MG63 (cell line): ENCODE measurements at regions not wholly inside any gene's neighbourhood (a gene's known extent, or its start where the extent isn't known, plus 50 kb on each side); places are given as distances from the start of the nearest gene placed in this dataset.

ENCODE experiments used
- DNase-seq: peaks from one replicate; pipeline ENCODE4 v3.0.0-alpha.2; 2020
- H3K27me3 ChIP-seq: fragments of 250-450 bp; sonication (Bioruptor Pico); 2 replicates; pipeline ENCODE4 v1.5.1; 2020; ENCODE audit warnings: mild to moderate bottlenecking, moderate library complexity
- H3K36me3 ChIP-seq: fragments of 250-450 bp; sonication (Bioruptor Pico); 2 replicates; pipeline ENCODE4 v1.5.1; 2020; ENCODE audit warnings: mild to moderate bottlenecking, moderate library complexity
- H3K4me3 ChIP-seq: fragments of 250-450 bp; sonication (Bioruptor Pico); 2 replicates; pipeline ENCODE4 v1.5.1; 2020; ENCODE audit warnings: mild to moderate bottlenecking, moderate library complexity
- H3K9me3 ChIP-seq: fragments of 250-450 bp; sonication (Bioruptor Pico); 2 replicates; pipeline ENCODE4 v1.5.1; 2020; ENCODE audit warnings: mild to moderate bottlenecking, moderate library complexity

- no peaks in the 10 kb centered on the region for H3K36me3 ChIP-seq
- DNase-seq: no peak
- no peak overlapping the region for H3K4me3 ChIP-seq
- H3K27me3 ChIP-seq: no peaks in the 10 kb centered on the region
- H3K9me3 ChIP-seq: peaks cover 6% of the 10 kb centered on the region
These were observed 148.7 kb downstream of the SLC16A9 start for GRCh38 chr10:59560990-59561389.

DNA sequence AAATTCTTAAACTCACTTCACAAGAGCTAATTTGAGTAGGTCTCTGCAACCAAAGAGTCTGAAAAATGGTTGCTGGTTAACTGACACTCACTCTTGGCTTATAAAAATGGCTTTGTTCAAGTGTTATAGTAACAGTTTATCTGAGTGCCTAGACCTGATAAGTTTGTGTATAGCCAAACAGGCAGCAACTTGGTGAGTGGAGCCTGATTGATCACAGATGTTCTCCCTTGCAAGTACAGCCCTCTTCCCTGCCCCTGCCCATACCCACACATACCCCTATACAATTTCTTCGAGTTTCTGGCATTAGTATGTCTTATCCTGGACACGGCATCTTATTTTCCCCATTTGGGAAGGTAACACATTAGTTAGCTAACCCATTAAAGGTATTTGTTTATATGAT, 149.5 kb downstream of the SLC16A9 start:
- Histone ChIP-seq H3K27me3 (no peaks in the 10 kb centered on the region), H3K9me3 (peaks cover 4% of the 10 kb centered on the region; the same call in 1 of the 2 replicates)
- DNase-seq: no peak

DNA sequence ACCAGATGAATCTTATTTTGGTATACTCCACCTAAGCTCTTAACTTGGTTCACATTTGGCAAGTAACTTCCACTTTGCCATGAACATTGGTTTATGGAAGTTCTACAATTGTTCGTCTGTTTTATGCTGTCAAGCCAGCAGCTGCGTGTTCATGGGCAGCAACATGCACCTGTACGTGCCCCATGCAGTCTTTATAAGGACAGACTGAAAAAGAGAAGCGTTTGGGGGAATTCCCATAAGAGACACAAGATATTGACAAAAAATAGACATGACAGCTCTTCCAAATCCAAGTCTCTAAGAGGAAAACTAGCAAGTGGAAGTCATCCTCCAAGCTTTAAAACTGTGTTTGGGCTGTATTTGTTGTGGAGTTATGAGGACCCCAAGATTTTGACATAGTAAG, 151.6 kb downstream of the SLC16A9 start:
- no peak for DNase-seq
- peaks cover 4% of the 10 kb centered on the region; the same call in 1 of the 2 replicates for H3K9me3 ChIP-seq
- H3K4me3 ChIP-seq: no peak overlapping the region
- H3K27me3 ChIP-seq: no peaks in the 10 kb centered on the region
- no peaks in the 10 kb centered on the region for H3K36me3 ChIP-seq

More for the DNA sequence above, 149.5 kb downstream of the SLC16A9 start:
- Histone ChIP-seq H3K4me3 (no peak overlapping the region), H3K36me3 (no peaks in the 10 kb centered on the region)

GRCh38 chr10:59557642-59558041, 152.0 kb downstream of the SLC16A9 start:
- H3K4me3 ChIP-seq: no peak overlapping the region
- H3K9me3 ChIP-seq: peaks cover 4% of the 10 kb centered on the region; the same call in 1 of the 2 replicates
- DNase-seq: no peak
- no peaks in the 10 kb centered on the region for H3K27me3 ChIP-seq
- no peaks in the 10 kb centered on the region for H3K36me3 ChIP-seq

GRCh38 chr10:59557052-59557451, 152.6 kb downstream of the SLC16A9 start:
- DNase-seq: no peak
- no peak overlapping the region for H3K4me3 ChIP-seq
- no peaks in the 10 kb centered on the region for H3K36me3 ChIP-seq
- H3K27me3 ChIP-seq: no peaks in the 10 kb centered on the region
- H3K9me3 ChIP-seq: peaks cover 4% of the 10 kb centered on the region; the same call in 1 of the 2 replicates

GRCh38 chr10:59553162-59553900, 156.3 kb downstream of the SLC16A9 start:
- DNase-seq: peak; percentile 22
- Histone ChIP-seq H3K36me3 (no peaks in the 10 kb centered on the region), H3K9me3 (no peaks in the 10 kb centered on the region), H3K4me3 (no peak overlapping the region), H3K27me3 (no peaks in the 10 kb centered on the region)

DNA sequence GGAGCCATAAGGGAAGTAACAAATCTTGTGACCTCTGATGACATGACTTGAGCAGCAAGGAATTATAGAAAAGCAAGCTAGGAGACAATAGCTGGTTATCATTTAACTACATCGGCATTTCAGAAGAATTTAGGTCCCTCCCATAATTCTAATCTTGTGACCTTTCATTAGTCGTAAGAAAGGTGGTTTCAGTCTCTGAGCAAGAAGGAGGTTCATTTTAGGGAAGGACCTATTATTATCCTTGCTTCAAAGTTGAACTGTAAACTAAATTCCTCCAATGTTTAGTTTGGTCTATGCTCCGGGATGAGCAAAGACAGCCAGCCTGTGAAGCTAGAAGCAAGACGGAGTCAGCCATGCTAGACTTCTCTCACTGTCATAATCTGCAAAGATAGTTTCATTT, 159.6 kb downstream of the SLC16A9 start:
- H3K36me3 ChIP-seq: no peaks in the 10 kb centered on the region
- H3K9me3 ChIP-seq: no peaks in the 10 kb centered on the region
- DNase-seq: no peak
- no peak overlapping the region for H3K4me3 ChIP-seq
- H3K27me3 ChIP-seq: no peaks in the 10 kb centered on the region

GRCh38 chr10:59538623-59539022, 171.0 kb downstream of the SLC16A9 start:
- Histone ChIP-seq H3K4me3 (no peak overlapping the region), H3K27me3 (no peaks in the 10 kb centered on the region), H3K9me3 (no peaks in the 10 kb centered on the region), H3K36me3 (no peaks in the 10 kb centered on the region)
- DNase-seq: no peak

DNA sequence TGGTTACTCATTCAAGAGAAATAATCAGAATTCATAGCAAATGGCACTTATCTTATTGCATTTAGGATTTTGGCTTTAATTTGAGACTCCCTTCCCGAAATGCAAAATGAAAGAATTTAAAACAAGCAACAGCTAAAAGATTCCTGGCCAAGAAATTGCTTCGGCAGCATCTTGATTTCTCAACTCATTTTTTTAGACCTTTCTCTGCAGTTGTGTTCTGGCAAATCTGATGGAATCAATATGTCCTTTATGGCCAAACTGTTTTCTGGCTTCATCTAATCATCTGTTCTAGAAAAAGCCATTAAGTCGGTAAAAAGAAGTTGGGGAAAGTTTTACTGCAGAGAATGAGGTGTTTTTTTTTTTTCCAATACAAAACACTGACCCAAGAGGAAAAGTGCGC, 172.1 kb downstream of the SLC16A9 start:
- Histone ChIP-seq H3K27me3 (no peaks in the 10 kb centered on the region), H3K4me3 (no peak overlapping the region), H3K9me3 (no peaks in the 10 kb centered on the region), H3K36me3 (no peaks in the 10 kb centered on the region)
- DNase-seq: no peak

GRCh38 chr10:59536167-59537014, 173.3 kb downstream of the SLC16A9 start:
- no peaks in the 10 kb centered on the region for H3K9me3 ChIP-seq
- DNase-seq: peak; percentile 43

GRCh38 chr10:59524348-59524747, 162.0 kb upstream of the FAM13C start:
- Histone ChIP-seq H3K4me3 (no peak overlapping the region), H3K27me3 (no peaks in the 10 kb centered on the region), H3K36me3 (no peaks in the 10 kb centered on the region), H3K9me3 (no peaks in the 10 kb centered on the region)
- DNase-seq: no peak

More at GRCh38 chr10:59536167-59537014, 173.3 kb downstream of the SLC16A9 start:
- Histone ChIP-seq H3K36me3 (no peaks in the 10 kb centered on the region), H3K4me3 (no peak overlapping the region), H3K27me3 (no peaks in the 10 kb centered on the region)

DNA sequence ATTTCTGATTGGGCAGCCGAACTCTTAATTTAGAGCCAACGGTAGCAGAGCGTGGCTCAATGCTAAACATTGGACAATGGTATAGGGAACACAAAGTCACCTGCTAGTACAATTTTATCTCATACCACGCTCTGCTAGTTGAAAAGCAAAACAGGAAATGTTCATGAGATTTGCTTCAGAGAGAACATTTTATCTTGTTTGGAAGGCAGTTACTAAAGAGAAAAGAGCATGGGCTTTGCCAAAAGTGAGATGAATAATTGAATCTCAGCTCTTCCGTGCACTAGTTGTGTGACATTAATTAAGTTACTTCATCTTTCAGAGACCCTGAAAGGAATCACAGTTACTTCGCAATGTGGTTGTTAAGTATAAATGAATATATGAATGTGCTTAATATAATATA, 161.5 kb upstream of the FAM13C start:
- Histone ChIP-seq H3K9me3 (no peaks in the 10 kb centered on the region), H3K27me3 (no peaks in the 10 kb centered on the region), H3K4me3 (no peak overlapping the region), H3K36me3 (no peaks in the 10 kb centered on the region)
- DNase-seq: no peak

DNA sequence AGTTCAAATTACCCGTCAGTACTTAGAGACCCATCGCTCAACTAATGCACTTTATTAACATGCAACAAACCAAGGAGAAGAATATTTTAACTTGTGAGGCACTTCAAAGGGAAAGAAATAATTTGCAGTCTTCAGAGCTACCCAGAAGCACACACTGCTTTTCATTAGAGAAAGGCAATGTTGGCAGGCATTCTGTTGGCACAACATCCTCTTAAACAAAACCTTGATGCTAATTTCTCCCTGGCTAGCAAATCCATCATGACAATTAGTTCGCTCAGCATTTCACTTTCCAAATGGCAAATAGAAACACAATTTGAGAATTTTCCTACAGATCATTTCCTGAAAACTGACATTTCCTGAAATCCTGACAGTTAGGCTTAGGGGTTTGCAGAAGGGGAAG, 155.6 kb upstream of the FAM13C start:
- Histone ChIP-seq H3K4me3 (no peak overlapping the region), H3K9me3 (no peaks in the 10 kb centered on the region), H3K36me3 (no peaks in the 10 kb centered on the region), H3K27me3 (no peaks in the 10 kb centered on the region)
- DNase-seq: no peak

DNA sequence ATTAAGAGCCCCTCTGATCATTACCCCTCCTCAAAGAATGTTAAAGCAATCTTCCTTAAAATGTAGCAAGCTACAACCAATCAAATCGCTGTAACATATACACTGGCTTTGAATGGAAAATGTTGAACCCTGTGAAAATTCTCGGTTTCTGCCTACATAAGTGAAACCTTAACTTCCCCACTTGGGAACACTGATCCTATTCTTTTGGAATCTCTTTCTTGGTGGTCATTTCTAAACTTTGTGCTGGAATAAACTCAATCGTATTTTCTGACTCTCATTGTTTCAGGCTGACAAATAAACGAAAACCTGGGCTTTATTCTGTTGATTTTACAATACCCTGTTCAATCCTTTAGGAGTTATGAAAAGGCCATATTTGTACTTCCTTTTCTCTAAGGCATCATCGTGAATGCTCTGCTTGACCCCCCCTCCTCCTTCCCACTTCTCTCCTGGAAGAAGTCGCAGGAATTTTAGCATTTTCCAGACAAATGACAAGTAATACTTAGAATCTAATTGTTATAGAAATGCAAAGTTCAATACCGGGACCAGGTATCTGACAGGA, 155.1 kb upstream of the FAM13C start:
- Histone ChIP-seq H3K9me3 (no peaks in the 10 kb centered on the region), H3K4me3 (no peak overlapping the region), H3K27me3 (no peaks in the 10 kb centered on the region), H3K36me3 (no peaks in the 10 kb centered on the region)
- no peak for DNase-seq

DNA sequence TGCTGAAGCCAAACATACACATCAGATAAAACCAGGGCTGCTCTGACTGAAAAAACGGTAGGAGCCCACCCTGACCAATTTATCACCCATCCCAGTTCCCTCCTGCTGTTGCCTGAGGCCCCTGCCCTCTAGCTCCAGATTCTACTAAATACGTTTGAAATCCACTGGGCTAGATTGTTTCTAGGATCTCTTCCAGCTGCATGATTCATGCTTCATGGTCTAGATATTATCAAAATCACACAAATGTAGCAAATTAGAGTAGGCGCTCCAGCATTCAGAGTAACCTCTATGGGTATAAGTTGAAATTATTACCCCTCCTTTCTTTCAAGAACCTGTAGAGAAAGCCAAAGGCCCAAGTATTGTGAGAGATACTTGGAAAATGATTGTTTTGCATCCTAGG, 151.2 kb upstream of the FAM13C start:
- no peak for DNase-seq
- no peaks in the 10 kb centered on the region for H3K36me3 ChIP-seq
- H3K4me3 ChIP-seq: no peak overlapping the region

DNA sequence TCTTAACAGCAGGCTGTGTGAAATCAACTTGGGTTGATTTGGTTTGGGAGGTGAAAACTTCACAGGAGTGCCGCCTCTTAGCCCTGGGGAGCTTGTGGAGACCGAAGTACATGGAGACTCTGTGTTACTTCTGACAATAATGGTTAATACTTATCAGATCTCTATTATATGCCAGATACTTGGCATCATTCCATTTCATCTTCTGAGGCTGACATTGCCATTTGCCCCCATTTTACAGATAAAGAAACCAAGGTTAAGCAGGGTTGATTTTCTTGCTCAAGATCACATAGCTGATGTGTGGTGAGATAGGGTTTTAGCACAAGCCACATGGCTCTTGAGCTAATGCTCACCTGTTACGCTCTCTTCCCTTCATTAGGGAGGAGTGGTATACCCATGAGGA, 150.6 kb upstream of the FAM13C start:
- no peak for DNase-seq
- Histone ChIP-seq H3K4me3 (no peak overlapping the region), H3K9me3 (peaks cover 8% of the 10 kb centered on the region), H3K36me3 (no peaks in the 10 kb centered on the region), H3K27me3 (no peaks in the 10 kb centered on the region)

More for the DNA sequence above, 151.2 kb upstream of the FAM13C start:
- peaks cover 7% of the 10 kb centered on the region for H3K9me3 ChIP-seq
- H3K27me3 ChIP-seq: no peaks in the 10 kb centered on the region

- Histone ChIP-seq H3K36me3 (no peaks in the 10 kb centered on the region), H3K4me3 (no peak overlapping the region), H3K27me3 (no peaks in the 10 kb centered on the region), H3K9me3 (peaks cover 8% of the 10 kb centered on the region)
- no peak for DNase-seq
These were observed 146.6 kb upstream of the FAM13C start for GRCh38 chr10:59508956-59509355.
